ENCODE measurements at regions not wholly inside any gene's neighbourhood (a gene's known extent, or its start where the extent isn't known, plus 50 kb on each side); places are given as distances from the start of the nearest gene placed in this dataset.

GRCh38 chr4:179797738-179798137, 2355.5 kb upstream of the AGA start:
- no peak overlapping the region for H3K4me3 ChIP-seq
- H3K9ac ChIP-seq (ENCODE audit: control insufficient read depth, insufficient read depth, low read length): no peak overlapping the region
- FAIRE-seq: no peak
- H3K4me1 ChIP-seq (ENCODE audit: control insufficient read depth, insufficient read depth, low read length): no peaks in the 10 kb centered on the region
- ChIA-PET CTCF (no interaction called here), SMC1A (ENCODE audit: uncharacterized antibody, unreplicated experiment) (interaction anchor here (2.1 kb wide), 1 partner anchor 55 kb away, joined by 5 read pairs; no protein-coding TSS in a partner anchor), RAD21 (ENCODE audit: unreplicated experiment) (no interaction called here), POLR2A (no interaction called here)
- no peaks in the 10 kb centered on the region for H3K27me3 ChIP-seq (replicated peaks in 1 of 2; ENCODE audit: control insufficient read depth in 2 of 2, insufficient read depth in 2 of 2, low read length in 1 of 2)
- WGBS (ENCODE audit: insufficient coverage, insufficient replicate concordance, low lambda C conversion rate, missing lambda C conversion rate): 75% methylated on average over 5 of the region's 5 CpGs
- no peak overlapping the region for H2AFZ ChIP-seq (ENCODE audit: control insufficient read depth, low read depth, low read length)
- H3K79me2 ChIP-seq (ENCODE audit: control insufficient read depth, insufficient read depth, low read length): no peaks in the 10 kb centered on the region
- no peak for ATAC-seq
- no peak overlapping the region for H3K4me2 ChIP-seq (ENCODE audit: control insufficient read depth, insufficient read depth)
- H3K9me3 ChIP-seq (replicated peaks; ENCODE audit: control insufficient read depth, insufficient read depth, low read length): no peaks in the 10 kb centered on the region
- no peaks in the 10 kb centered on the region for H3K36me3 ChIP-seq (ENCODE audit: control insufficient read depth in 2 of 2, insufficient read depth in 2 of 2, low read length in 1 of 2)
- in situ Hi-C loops (cut with MboI) (no loop called here), intact Hi-C loops (cut with micrococcal nuclease; ENCODE audit: unreplicated experiment) (no loop called here)
- BruUV-seq (replicated peaks): no TSS peak
- TF ChIP-seq FOXM1 (IDR thresholded peaks at IDR 0.05; ENCODE audit: low read depth, low read length) (no peak), CREB1 (IDR thresholded peaks at IDR 0.05; ENCODE audit: low read depth) (no peak), SMC3 (IDR thresholded peaks at IDR 0.05; ENCODE audit: borderline replicate concordance, low read length) (no peak), PML (IDR thresholded peaks at IDR 0.05; ENCODE audit: low read length) (no peak), PAX8 (IDR thresholded peaks at IDR 0.05) (no peak)
- H3K27ac ChIP-seq (ENCODE audit: control insufficient read depth, insufficient read depth): no peak overlapping the region
- H4K20me1 ChIP-seq (ENCODE audit: control insufficient read depth, insufficient read depth): no peaks in the 10 kb centered on the region
- no peak for DNase-seq (ENCODE audit: low read depth, low spot score)

- RAD21 ChIA-PET (ENCODE audit: unreplicated experiment): no interaction called here
- Histone ChIP-seq H3K9me3 (replicated peaks; ENCODE audit: control insufficient read depth, insufficient read depth, low read length) (no peaks in the 10 kb centered on the region), H3K79me2 (ENCODE audit: control insufficient read depth, insufficient read depth, low read length) (no peaks in the 10 kb centered on the region), H4K20me1 (ENCODE audit: control insufficient read depth, insufficient read depth) (no peaks in the 10 kb centered on the region), H3K4me2 (ENCODE audit: control insufficient read depth, insufficient read depth) (no peak overlapping the region), H3K4me3 (no peak overlapping the region), H3K27me3 (replicated peaks in 1 of 2; ENCODE audit: control insufficient read depth in 2 of 2, insufficient read depth in 2 of 2, low read length in 1 of 2) (no peaks in the 10 kb centered on the region), H3K9ac (ENCODE audit: control insufficient read depth, insufficient read depth, low read length) (no peak overlapping the region), H2AFZ (ENCODE audit: control insufficient read depth, low read depth, low read length) (no peak overlapping the region), H3K36me3 (ENCODE audit: control insufficient read depth in 2 of 2, insufficient read depth in 2 of 2, low read length in 1 of 2) (no peaks in the 10 kb centered on the region), H3K27ac (ENCODE audit: control insufficient read depth, insufficient read depth) (no peak overlapping the region), H3K4me1 (ENCODE audit: control insufficient read depth, insufficient read depth, low read length) (no peaks in the 10 kb centered on the region)
- ATAC-seq: no peak
- no TSS peak for BruUV-seq (replicated peaks)
- FAIRE-seq: no peak
- CTCF ChIA-PET: no interaction called here
- in situ Hi-C loops (cut with MboI): no loop called here
- intact Hi-C loops (cut with micrococcal nuclease; ENCODE audit: unreplicated experiment): no loop called here
- no peak for DNase-seq (ENCODE audit: low read depth, low spot score)
- POLR2A ChIA-PET: no interaction called here
- WGBS (ENCODE audit: insufficient coverage, insufficient replicate concordance, low lambda C conversion rate, missing lambda C conversion rate): 62% methylated on average over 1 of the region's 1 CpG
- SMC1A ChIA-PET (ENCODE audit: uncharacterized antibody, unreplicated experiment): interaction anchor here (0.9 kb wide), 1 partner anchor 9 kb away, joined by 3 read pairs; no protein-coding TSS in a partner anchor
- TF ChIP-seq PKNOX1 (IDR thresholded peaks at IDR 0.05) (no peak), IKZF1 (conservative IDR thresholded peaks at IDR 0.05) (no peak), RBBP5 (conservative IDR thresholded peaks at IDR 0.05) (no peak), IRF3 (IDR thresholded peaks at IDR 0.05) (no peak), STAT1 (conservative IDR thresholded peaks at IDR 0.05) (no peak), ZBTB33 (IDR thresholded peaks at IDR 0.05) (no peak), CBX3 (IDR thresholded peaks at IDR 0.05; ENCODE audit: borderline replicate concordance, low read depth) (no peak), RELA (IDR thresholded peaks at IDR 0.05; ENCODE audit: borderline replicate concordance, partially characterized antibody) (no peak), STAT3 (IDR thresholded peaks at IDR 0.05; ENCODE audit: low read depth, low read length) (no peak), HSF1 (IDR thresholded peaks at IDR 0.05; ENCODE audit: low read depth, low read length) (no peak), SP1 (IDR thresholded peaks at IDR 0.05; ENCODE audit: low read depth, low read length) (no peak)
These were observed 2361.6 kb upstream of the AGA start for GRCh38 chr4:179803857-179804256.

Data from GM12878 (cell line).